OCI-LY3 (cell line): ENCODE measurements at regions not wholly inside any gene's neighbourhood (a gene's known extent, or its start where the extent isn't known, plus 50 kb on each side); places are given as distances from the start of the nearest gene placed in this dataset.
A peak's percentile ranks its signal among the peaks of the same experiment; 100 is the strongest.

Experiments
- CTCF ChIP-seq: fragments of 200-600, 300-600 bp; sonication (generic); IDR thresholded peaks from 2 replicates; pipeline ENCODE4 v1.5.1; 2014; ENCODE audit warnings: antibody characterized with exemption, low read length, low read depth
- EZH2phosphoT487 ChIP-seq: fragments of 200-600 bp; shearing (Covaris generic); IDR thresholded peaks from 2 replicates; pipeline ENCODE4 v1.6.1; 2018; ENCODE audit warnings: antibody characterized with exemption, mixed run types, low read depth

- TF ChIP-seq CTCF: 0 out of 2 replicates have a peak, but pooled peaks have one; percentile 8
- TF ChIP-seq EZH2phosphoT487: no peak
Measured at GRCh38 chr5:86463339-86463738, 154.4 kb upstream of the COX7C start.
